Nephron (organoid): ENCODE measurements at regions not wholly inside any gene's neighbourhood (a gene's known extent, or its start where the extent isn't known, plus 50 kb on each side); places are given as distances from the start of the nearest gene placed in this dataset.
A peak's percentile ranks its signal among the peaks of the same experiment; 100 is the strongest.
"Not testable (repeated sequence)": the region's sequence is repeated elsewhere in the genome, so short reads cannot be mapped to it uniquely, and the experiment has no call there.

Source experiments
- H3K27ac Mint-ChIP-seq, 3 experiments: 2 replicates each; pipeline ENCODE4 v1.8.0; 2020; ENCODE audit warnings: mixed read lengths in 3 of 3, mild to moderate bottlenecking in 2 of 3, moderate library complexity in 1 of 3
- H3K27me3 Mint-ChIP-seq: 2 replicates; pipeline ENCODE4 v1.8.0; 2021; ENCODE audit warnings: low read depth, mild to moderate bottlenecking, moderate library complexity, mixed read lengths
- H3K36me3 Mint-ChIP-seq: 2 replicates; pipeline ENCODE4 v1.8.0; 2020; ENCODE audit warnings: low read depth, mixed read lengths
- H3K4me1 Mint-ChIP-seq: 2 replicates; pipeline ENCODE4 v1.8.0; 2020; ENCODE audit warnings: mixed read lengths
- H3K4me3 Mint-ChIP-seq, 3 experiments: 2 replicates each; pipeline ENCODE4 v1.8.0; 2020; ENCODE audit warnings: mild to moderate bottlenecking in 3 of 3, mixed read lengths in 3 of 3, moderate library complexity in 2 of 3
- H3K9me3 Mint-ChIP-seq: 2 replicates; pipeline ENCODE4 v1.8.0; 2020; ENCODE audit warnings: mixed read lengths
- TF ChIP-seq, protein P1 (sequence below), 3 experiments: fragments of 200-600 bp; sonication (generic); IDR thresholded peaks; one replicate each; pipeline ENCODE4 v1.5.0; 2021; ENCODE audit warnings: antibody characterized with exemption in 3 of 3; ENCODE audit not compliant: unreplicated experiment in 3 of 3

- Mint-ChIP-seq H3K27me3 (no peaks in the 10 kb centered on the region), H3K4me1 (no peaks in the 10 kb centered on the region), H3K4me3 (no peak overlapping the region), H3K36me3 (no peaks in the 10 kb centered on the region), H3K27ac (no peak overlapping the region), H3K9me3 (peaks cover 11% of the 10 kb centered on the region)
- TF ChIP-seq, protein P1, sequence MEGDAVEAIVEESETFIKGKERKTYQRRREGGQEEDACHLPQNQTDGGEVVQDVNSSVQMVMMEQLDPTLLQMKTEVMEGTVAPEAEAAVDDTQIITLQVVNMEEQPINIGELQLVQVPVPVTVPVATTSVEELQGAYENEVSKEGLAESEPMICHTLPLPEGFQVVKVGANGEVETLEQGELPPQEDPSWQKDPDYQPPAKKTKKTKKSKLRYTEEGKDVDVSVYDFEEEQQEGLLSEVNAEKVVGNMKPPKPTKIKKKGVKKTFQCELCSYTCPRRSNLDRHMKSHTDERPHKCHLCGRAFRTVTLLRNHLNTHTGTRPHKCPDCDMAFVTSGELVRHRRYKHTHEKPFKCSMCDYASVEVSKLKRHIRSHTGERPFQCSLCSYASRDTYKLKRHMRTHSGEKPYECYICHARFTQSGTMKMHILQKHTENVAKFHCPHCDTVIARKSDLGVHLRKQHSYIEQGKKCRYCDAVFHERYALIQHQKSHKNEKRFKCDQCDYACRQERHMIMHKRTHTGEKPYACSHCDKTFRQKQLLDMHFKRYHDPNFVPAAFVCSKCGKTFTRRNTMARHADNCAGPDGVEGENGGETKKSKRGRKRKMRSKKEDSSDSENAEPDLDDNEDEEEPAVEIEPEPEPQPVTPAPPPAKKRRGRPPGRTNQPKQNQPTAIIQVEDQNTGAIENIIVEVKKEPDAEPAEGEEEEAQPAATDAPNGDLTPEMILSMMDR (IDR thresholded peaks at IDR 0.05; ENCODE audit: unreplicated experiment in 3 of 3): peak; percentile 24 to 42 (median 28)
Observed at GRCh38 chr13:64154514-64154913, 2738.9 kb upstream of the PCDH20 start.

- Mint-ChIP-seq H3K27me3 (no peaks in the 10 kb centered on the region), H3K36me3 (no peaks in the 10 kb centered on the region), H3K9me3 (peaks cover 8% of the 10 kb centered on the region), H3K4me1 (peaks cover 7% of the 10 kb centered on the region), H3K27ac (no peak overlapping the region), H3K4me3 (no peak overlapping the region)
- TF ChIP-seq, protein P1 (IDR thresholded peaks at IDR 0.05; ENCODE audit: unreplicated experiment in 3 of 3): no peak
Observed at GRCh38 chr13:64130600-64130999, 2715.0 kb upstream of the PCDH20 start.

- TF ChIP-seq, protein P1 (IDR thresholded peaks at IDR 0.05; ENCODE audit: unreplicated experiment in 3 of 3): no peak
- Mint-ChIP-seq H3K4me3 (no peak overlapping the region), H3K9me3 (peaks cover 6% of the 10 kb centered on the region), H3K36me3 (no peaks in the 10 kb centered on the region), H3K27me3 (no peaks in the 10 kb centered on the region), H3K4me1 (peaks cover 7% of the 10 kb centered on the region), H3K27ac (no peak overlapping the region)
Observed at GRCh38 chr13:64130171-64130570, 2714.5 kb upstream of the PCDH20 start.

GRCh38 chr13:64127856-64128255 lies 2712.2 kb upstream of the PCDH20 start:
- Mint-ChIP-seq H3K27me3 (no peaks in the 10 kb centered on the region), H3K36me3 (no peaks in the 10 kb centered on the region), H3K27ac (peak overlapping the region in 1 of 3 experiments; percentile 50), H3K4me3 (no peak overlapping the region), H3K4me1 (peaks cover 7% of the 10 kb centered on the region), H3K9me3 (peaks cover 2% of the 10 kb centered on the region)
- TF ChIP-seq, protein P1 (IDR thresholded peaks at IDR 0.05; ENCODE audit: unreplicated experiment in 3 of 3): no peak

DNA sequence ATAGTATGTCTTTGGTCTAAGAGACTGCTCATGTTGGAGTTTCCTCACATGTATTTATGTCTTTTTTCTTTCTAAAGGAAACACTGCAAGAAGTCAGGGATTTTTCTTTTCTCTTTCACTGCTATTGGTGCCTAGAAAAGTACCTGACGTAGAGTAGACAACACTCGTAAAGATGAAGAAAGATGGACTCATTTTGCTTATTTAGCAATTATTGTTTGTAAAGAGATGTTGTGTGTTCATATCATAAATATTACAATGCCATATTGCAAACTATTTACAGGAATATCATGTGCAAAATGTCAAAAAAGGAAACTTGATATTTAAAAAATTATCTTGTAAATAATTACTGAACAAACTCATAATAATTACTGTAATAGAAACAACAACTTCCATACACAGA lies 2711.5 kb upstream of the PCDH20 start:
- Mint-ChIP-seq H3K27ac (no peak overlapping the region), H3K27me3 (no peaks in the 10 kb centered on the region), H3K4me1 (peaks cover 7% of the 10 kb centered on the region), H3K4me3 (no peak overlapping the region), H3K36me3 (no peaks in the 10 kb centered on the region), H3K9me3 (no peaks in the 10 kb centered on the region)
- TF ChIP-seq, protein P1 (IDR thresholded peaks at IDR 0.05; ENCODE audit: unreplicated experiment in 3 of 3): no peak

DNA sequence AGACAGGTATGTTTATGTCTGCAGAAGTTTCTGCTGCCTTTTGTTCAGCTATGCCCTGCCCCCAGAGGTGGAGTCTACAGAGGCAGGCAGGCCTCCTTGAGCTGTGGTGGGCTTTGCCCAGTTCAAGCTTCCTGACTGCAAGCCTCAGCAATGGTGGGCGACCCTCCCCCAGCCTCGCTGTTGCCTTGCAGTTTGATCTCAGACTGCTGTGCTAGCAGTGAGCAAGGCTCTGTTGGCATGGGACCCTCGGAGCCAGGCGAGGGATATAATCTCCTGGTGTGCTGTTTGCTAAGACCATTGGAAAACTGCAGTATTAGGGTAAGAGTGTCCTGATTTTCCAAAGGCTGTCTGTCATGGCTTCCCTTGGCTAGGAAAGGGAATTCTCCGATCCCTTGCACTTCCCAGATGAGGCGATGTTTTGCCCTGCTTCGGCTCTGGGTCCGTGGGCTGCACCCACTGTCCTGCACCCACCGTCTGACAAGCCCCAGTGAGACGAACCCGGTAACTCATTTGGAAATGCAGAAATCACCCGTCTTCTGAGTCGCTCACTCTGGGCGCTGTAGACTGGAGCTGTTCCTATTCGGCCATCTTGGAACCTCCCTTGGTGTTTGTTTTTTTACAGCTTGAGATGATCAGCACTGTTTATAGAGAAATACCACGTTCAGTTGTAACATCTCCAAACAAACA lies 2705.5 kb upstream of the PCDH20 start:
- not testable (repeated sequence) for H3K4me3 Mint-ChIP-seq, H3K27me3 Mint-ChIP-seq, H3K36me3 Mint-ChIP-seq, H3K27ac Mint-ChIP-seq, H3K4me1 Mint-ChIP-seq
- H3K9me3 Mint-ChIP-seq: peaks cover 17% of the 10 kb centered on the region
